ENCODE measurements at regions not wholly inside any gene's neighbourhood (a gene's known extent, or its start where the extent isn't known, plus 50 kb on each side); places are given as distances from the start of the nearest gene placed in this dataset.
"Not testable (repeated sequence)": the region's sequence is repeated elsewhere in the genome, so short reads cannot be mapped to it uniquely, and the experiment has no call there.

- TF ChIP-seq CTCF (IDR thresholded peaks at IDR 0.05; ENCODE audit: low read length); EZH2 (optimal IDR thresholded peaks at IDR 0.05; ENCODE audit: low read depth, low read length): not testable (repeated sequence)
Observed at GRCh38 chr16:7865393-7865792, 532.7 kb downstream of the RBFOX1 start.

Measured in MM.1S (cell line).